ENCODE measurements at regions not wholly inside any gene's neighbourhood (a gene's known extent, or its start where the extent isn't known, plus 50 kb on each side); places are given as distances from the start of the nearest gene placed in this dataset.
"Not testable (repeated sequence)": the region's sequence is repeated elsewhere in the genome, so short reads cannot be mapped to it uniquely, and the experiment has no call there.

GRCh38 chr17:15847447-15848229, 97.3 kb upstream of the ADORA2B start:
- not testable (repeated sequence) for TF ChIP-seq POLR2A, CTCF (IDR thresholded peaks at IDR 0.05)

Data from prostate gland (tissue), 2 donors.